Small intestine (tissue), 7 donors: ENCODE measurements at regions not wholly inside any gene's neighbourhood (a gene's known extent, or its start where the extent isn't known, plus 50 kb on each side); places are given as distances from the start of the nearest gene placed in this dataset.

Experiments
- DNase-seq, 2 donors: peaks; one replicate each; pipeline versions ENCODE4 v3.0.0 to v3.0.0-alpha.2; 2013
- FAIRE-seq: peaks from 2 replicates; lab custom pipeline; 2012; peaks lifted over from hg19 to GRCh38; lab: Jason Lieb, UNC
- H3K27ac ChIP-seq, 3 donors: one replicate each; pipeline ENCODE4 v1.5.1; 2013; ENCODE audit warnings: low read length in 2 of 3, mild to moderate bottlenecking in 2 of 3, control low read depth in 1 of 3, inconsistent platforms in 1 of 3, low read depth in 1 of 3, moderate library complexity in 1 of 3
- H3K27me3 ChIP-seq, 3 donors: one replicate each; pipeline ENCODE4 v1.6.1; 2013; ENCODE audit warnings: low read length in 3 of 3, inconsistent platforms in 1 of 3; ENCODE audit not compliant: control insufficient read depth in 3 of 3, insufficient read depth in 3 of 3
- H3K36me3 ChIP-seq, 3 donors: one replicate each; pipeline ENCODE4 v1.6.1; 2013; ENCODE audit warnings: low read length in 3 of 3, inconsistent platforms in 1 of 3, low read depth in 1 of 3, mild to moderate bottlenecking in 1 of 3, moderate library complexity in 1 of 3; ENCODE audit not compliant: control insufficient read depth in 3 of 3, insufficient read depth in 2 of 3
- H3K4me1 ChIP-seq, 3 donors: one replicate each; pipeline ENCODE4 v1.6.1; 2013; ENCODE audit warnings: low read length in 2 of 3, inconsistent platforms in 1 of 3, low read depth in 1 of 3, mild to moderate bottlenecking in 1 of 3, moderate library complexity in 1 of 3; ENCODE audit not compliant: control insufficient read depth in 3 of 3, insufficient read depth in 2 of 3
- H3K4me3 ChIP-seq, 3 donors: one replicate each; pipeline ENCODE4 v1.5.1; 2013; ENCODE audit warnings: low read length in 3 of 3, control low read depth in 1 of 3, inconsistent platforms in 1 of 3, low read depth in 1 of 3, mild to moderate bottlenecking in 1 of 3, moderate library complexity in 1 of 3
- H3K9me3 ChIP-seq, 2 donors: one replicate each; pipeline ENCODE4 v1.6.1; 2013; ENCODE audit warnings: low read depth in 1 of 2, low read length in 1 of 2; ENCODE audit not compliant: control insufficient read depth in 2 of 2, insufficient read depth in 1 of 2
- WGBS, 3 donors: extraction: QIAGEN DNeasy Blood & Tissue Kit; methylation state at CpG; one replicate each; pipeline ENCODE4 v1.1.7; 2013; 5-methylcytosine and 5-hydroxymethylcytosine counted together
- donor health status: healthy with polysubstance abuse.
- donor health status: control.
- donor health status: control.
- donor health status: Bipolar disorder and iron deficiency.
- donor health status: healthy.

- H3K27ac ChIP-seq, result no peak overlapping the region
- DNase-seq, result no peak
- 77 to 86% (median 80%) methylated on average over 4 of the region's 4 CpGs for WGBS, 3 donors
- no peaks in the 10 kb centered on the region for H3K27me3 ChIP-seq
- no peak for FAIRE-seq
- H3K4me1 ChIP-seq, result no peaks in the 10 kb centered on the region
- no peaks in the 10 kb centered on the region for H3K36me3 ChIP-seq
- no peak overlapping the region for H3K4me3 ChIP-seq
- H3K9me3 ChIP-seq, result peaks cover 0 to 9% of the 10 kb centered on the region in 2 donors
Observed at GRCh38 chr4:176475067-176475466, 155.3 kb downstream of the SPCS3 start.

GRCh38 chr4:176478076-176478475, 158.3 kb downstream of the SPCS3 start:
- Histone ChIP-seq H3K36me3 (no peaks in the 10 kb centered on the region), H3K27me3 (no peaks in the 10 kb centered on the region), H3K9me3 (peaks cover 0 to 6% of the 10 kb centered on the region in 2 donors), H3K4me1 (no peaks in the 10 kb centered on the region), H3K4me3 (no peak overlapping the region), H3K27ac (no peak overlapping the region)
- DNase-seq (no peak), FAIRE-seq (no peak)
- WGBS, 3 donors, result 47 to 53% (median 52%) methylated on average over 2 of the region's 2 CpGs

GRCh38 chr4:176479767-176480166, 160.0 kb downstream of the SPCS3 start:
- H3K4me3 ChIP-seq, result no peak overlapping the region
- no peaks in the 10 kb centered on the region for H3K36me3 ChIP-seq
- no peak overlapping the region for H3K27ac ChIP-seq
- DNase-seq (no peak), FAIRE-seq (no peak)
- WGBS, 3 donors, result 46 to 77% (median 56%) methylated on average over 1 of the region's 1 CpG
- no peaks in the 10 kb centered on the region for H3K27me3 ChIP-seq
- H3K9me3 ChIP-seq, result peaks cover 0 to 6% of the 10 kb centered on the region in 2 donors
- H3K4me1 ChIP-seq, result no peaks in the 10 kb centered on the region

GRCh38 chr4:176482972-176483371, 163.2 kb downstream of the SPCS3 start:
- Histone ChIP-seq H3K9me3 (no peaks in the 10 kb centered on the region), H3K27me3 (no peaks in the 10 kb centered on the region), H3K36me3 (no peaks in the 10 kb centered on the region), H3K4me1 (no peaks in the 10 kb centered on the region), H3K4me3 (no peak overlapping the region), H3K27ac (no peak overlapping the region)
- WGBS, 3 donors, result 14 to 68% (median 51%) methylated on average over 3 of the region's 3 CpGs
- DNase-seq (no peak), FAIRE-seq (no peak)

DNA sequence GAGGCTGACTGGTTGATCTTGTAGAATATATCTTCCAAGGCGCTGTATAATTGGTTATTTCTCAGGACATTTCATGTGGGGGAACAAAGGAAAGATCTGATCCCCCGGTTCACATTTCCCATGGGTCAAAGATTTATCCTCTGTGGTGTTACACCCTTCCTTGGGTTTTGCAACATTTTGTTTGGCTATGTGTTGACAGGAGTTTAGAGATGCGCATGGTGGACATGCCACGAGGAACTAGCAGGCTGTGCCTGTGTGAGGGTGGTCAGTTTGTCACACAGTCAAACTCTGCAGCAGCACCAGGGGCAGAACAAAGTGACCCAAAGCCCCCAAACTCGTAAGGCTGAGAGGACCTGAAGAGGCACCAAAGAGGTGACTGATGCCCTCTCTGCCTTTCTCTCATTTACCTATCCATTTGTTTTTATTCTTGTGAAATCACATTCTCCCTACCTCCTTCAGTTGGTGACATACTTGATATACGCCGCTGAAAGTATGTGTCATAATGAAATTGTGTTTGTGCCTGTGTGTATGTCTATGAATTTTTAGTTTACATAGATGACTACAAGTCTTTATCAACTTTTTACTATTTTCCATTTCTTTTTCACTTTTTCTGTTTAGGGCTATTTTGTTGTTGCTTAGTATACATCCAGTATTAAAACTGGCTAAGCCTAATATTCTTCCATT, 164.7 kb downstream of the SPCS3 start:
- FAIRE-seq, result no peak
- no peaks in the 10 kb centered on the region for H3K36me3 ChIP-seq
- no peaks in the 10 kb centered on the region for H3K27me3 ChIP-seq
- DNase-seq, result no peak
- H3K4me3 ChIP-seq, result no peak overlapping the region
- WGBS, 3 donors, result 75 to 78% (median 75%) methylated on average over 7 of the region's 7 CpGs
- no peaks in the 10 kb centered on the region for H3K9me3 ChIP-seq
- no peaks in the 10 kb centered on the region for H3K4me1 ChIP-seq
- H3K27ac ChIP-seq, result no peak overlapping the region

- Histone ChIP-seq H3K27ac (no peak overlapping the region), H3K4me3 (no peak overlapping the region), H3K27me3 (no peaks in the 10 kb centered on the region), H3K36me3 (no peaks in the 10 kb centered on the region), H3K9me3 (no peaks in the 10 kb centered on the region), H3K4me1 (no peaks in the 10 kb centered on the region)
- no peak for FAIRE-seq
- DNase-seq, result no peak
- WGBS, 3 donors, result 66 to 78% (median 70%) methylated on average over 2 of the region's 2 CpGs
Observed at GRCh38 chr4:176489001-176489400, 169.2 kb downstream of the SPCS3 start.

DNA sequence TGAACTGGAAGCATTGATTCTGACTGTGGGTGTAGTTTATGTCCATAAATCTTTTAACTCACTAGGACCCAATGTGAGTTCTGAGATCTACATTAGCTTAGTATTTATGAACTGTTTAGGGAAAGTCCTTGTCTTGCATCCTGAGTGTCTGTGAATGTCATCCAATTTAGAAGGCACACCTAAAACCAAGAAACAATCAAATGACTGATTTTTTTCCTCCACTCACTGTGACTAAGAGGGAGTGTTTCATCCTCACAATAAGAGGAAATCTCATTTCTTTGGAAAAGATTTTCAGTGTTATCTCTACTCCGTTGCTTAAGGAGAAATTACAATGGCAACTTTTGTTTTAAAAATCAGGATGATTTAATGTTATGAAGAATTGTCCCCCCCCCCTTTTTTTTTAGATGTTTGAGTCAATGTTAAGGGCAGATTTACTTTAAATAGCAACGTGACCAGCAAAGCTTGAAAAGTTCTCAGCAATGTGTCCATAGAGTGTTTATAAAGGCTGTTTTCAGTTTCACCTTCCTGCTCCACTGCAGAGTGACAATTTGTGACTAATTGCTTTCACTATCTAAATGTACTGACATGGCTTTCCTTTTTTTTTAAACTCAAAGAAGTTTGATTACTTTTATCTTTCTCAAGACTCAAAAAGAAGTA, 173.0 kb downstream of the SPCS3 start:
- Histone ChIP-seq H3K9me3 (no peaks in the 10 kb centered on the region), H3K4me3 (no peak overlapping the region), H3K4me1 (no peaks in the 10 kb centered on the region), H3K27ac (no peak overlapping the region), H3K36me3 (no peaks in the 10 kb centered on the region), H3K27me3 (no peaks in the 10 kb centered on the region)
- FAIRE-seq (no peak), DNase-seq (no peak)
- WGBS, 3 donors, result 8 to 21% (median 20%) methylated on average over 2 of the region's 2 CpGs

GRCh38 chr4:176498617-176499256, 179.0 kb downstream of the SPCS3 start:
- Histone ChIP-seq H3K9me3 (no peaks in the 10 kb centered on the region), H3K4me3 (no peak overlapping the region), H3K27me3 (no peaks in the 10 kb centered on the region), H3K36me3 (no peaks in the 10 kb centered on the region), H3K27ac (no peak overlapping the region), H3K4me1 (no peaks in the 10 kb centered on the region)
- FAIRE-seq (no peak), DNase-seq (no peak)
- 27 to 47% (median 31%) methylated on average over 4 of the region's 4 CpGs for WGBS, 3 donors
